NOMO-1 (cell line): ENCODE measurements at regions not wholly inside any gene's neighbourhood (a gene's known extent, or its start where the extent isn't known, plus 50 kb on each side); places are given as distances from the start of the nearest gene placed in this dataset.

Experiments used
- DNase-seq, 2 experiments: peaks; one replicate each; lab custom pipeline; 2025; ENCODE audit not compliant: unreplicated experiment in 2 of 2; lab: John Stamatoyannopoulos, UW

DNA sequence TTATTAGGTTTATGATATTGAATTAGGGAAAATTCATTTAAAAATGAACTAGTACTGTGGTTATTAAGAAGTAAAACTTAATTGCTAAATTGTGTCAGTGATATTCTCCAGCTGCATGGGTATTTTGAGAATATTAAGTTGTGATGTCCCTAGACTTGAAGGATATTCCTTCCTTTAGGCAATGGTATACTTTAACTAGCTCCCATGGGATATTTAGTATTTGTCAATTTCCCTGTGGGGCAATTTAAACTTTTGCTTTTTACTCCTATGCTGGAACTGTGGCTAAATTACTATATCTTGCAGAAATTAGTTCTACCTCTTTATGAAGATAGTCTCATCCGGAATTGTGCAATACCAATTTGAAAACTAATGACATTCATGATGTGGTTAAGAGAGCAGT, 151.6 kb upstream of the CSNK1A1L start:
- no peak for DNase-seq

DNA sequence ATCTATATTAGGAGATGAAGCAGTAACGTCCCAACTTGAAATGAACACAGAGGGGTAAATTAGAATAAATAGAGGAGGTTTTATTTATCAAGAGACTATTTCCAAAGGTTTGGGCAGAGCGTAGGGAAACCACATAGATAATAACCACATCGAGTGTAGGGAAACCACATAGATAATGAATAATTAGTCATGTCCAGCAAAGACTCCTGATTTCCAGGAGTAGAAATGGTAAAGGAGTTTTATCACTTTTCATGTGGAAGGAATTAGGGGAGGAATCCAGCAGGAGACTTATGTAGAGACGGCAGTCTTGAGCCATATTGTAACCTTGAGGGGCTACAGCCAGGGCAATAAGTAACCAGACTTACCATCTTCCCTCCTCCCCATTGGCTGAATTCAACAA, 136.3 kb upstream of the CSNK1A1L start:
- no peak for DNase-seq

DNA sequence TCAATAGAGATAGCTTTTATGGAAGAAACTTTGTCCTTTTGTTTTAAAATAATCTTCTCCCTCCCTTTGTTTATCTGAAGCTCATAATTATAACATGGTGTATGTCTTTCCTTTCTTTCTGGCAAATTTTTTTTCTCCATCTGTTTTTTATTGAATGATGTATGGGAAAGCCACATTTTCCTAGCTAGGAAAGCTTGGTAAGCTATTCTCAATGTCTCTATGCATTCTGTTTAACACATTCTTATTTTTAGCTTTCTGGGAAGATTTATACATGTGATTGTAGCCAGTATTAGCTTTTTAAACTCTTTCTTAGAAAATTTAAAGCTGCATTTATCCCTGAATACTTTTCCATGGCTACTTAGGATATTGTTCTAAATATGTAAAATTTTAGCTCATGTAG, 124.9 kb upstream of the CSNK1A1L start:
- no peak for DNase-seq

DNA sequence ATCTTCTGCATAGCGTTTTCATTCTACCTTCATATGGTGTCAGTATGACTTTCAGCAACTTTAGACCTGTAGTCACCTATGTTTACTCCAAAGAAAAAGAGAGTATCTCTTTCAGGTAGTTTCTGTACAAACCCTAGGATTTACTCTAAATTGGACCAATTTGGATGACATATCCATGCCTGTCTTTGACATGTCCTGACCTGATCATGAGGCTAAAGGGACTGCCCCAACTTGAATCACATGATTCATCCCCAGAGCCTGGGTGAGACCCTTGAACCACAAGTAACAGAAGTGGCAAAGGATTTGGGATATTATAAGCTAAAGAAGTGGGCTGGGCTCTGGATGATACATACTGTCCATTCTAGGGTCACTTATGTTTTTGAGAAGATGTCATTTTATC, 124.5 kb upstream of the CSNK1A1L start:
- no peak for DNase-seq

DNA sequence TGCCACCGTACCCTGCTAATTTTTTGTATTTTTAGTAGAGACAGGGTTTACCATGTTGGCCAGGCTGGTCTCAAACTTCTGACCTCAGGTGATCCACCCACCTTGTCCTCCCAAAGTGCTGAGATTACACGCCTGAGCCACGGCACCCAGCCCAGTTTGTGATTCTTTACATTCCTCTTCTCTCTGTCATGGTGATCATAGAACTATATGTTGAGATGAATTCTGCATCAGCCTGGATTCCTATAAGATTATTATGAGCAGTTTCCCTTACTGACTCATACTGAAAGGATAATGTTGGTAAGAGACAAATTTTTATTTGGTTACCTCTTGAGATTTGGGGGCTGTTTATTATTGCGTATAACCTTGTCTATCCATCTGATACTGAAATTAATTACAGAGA, 121.5 kb upstream of the CSNK1A1L start:
- no peak for DNase-seq

DNA sequence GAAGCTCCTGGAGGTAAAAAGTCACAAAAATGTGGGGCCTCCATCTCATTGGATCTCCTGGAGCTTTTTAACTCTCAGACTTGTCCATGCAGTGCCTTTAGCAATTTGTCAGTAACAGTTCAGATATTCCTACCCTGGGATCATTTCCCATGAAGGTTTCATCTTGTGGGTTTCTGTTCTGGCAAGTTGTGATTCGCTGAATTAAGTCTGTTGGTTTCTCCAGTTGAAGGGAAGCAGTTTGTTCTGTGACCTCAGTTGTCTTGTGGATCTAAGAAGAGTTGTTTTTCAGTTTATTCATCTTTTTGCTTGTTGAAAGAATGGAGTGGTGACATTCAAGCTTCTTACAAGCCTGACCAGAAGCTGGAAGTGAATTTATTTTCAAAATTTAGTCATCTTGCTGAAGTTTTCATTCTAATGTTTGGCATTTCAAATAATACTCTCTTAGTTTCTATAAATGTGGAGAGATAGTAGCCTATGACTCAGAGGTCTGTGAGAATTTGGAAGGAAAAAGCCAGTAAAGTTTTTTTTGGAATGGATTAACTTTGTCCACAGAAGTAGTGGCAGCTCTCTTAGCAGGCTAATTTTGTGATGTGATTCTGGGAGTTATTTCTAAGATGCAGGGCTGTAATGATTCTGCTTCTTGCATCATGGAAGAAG, 120.1 kb upstream of the CSNK1A1L start:
- DNase-seq = no peak

DNA sequence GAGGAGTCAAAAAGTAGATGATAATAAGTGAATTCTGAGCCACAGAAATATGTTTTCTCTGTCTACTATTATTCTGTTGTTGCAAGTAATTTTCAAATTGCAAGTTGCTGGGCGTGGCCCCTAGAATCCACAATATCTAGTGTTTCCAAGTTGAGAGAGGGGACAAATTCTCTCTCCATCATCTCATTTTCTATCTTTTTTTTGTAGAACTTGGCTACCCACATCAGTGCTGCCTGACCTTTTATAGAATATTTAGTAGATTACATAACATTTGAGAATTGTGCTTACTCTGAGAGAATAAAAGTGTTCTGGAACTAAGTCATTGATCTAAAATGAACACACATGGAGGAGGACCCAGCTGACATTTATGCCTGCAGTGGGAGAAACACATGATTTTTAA, 110.9 kb upstream of the CSNK1A1L start:
- DNase-seq = no peak

DNA sequence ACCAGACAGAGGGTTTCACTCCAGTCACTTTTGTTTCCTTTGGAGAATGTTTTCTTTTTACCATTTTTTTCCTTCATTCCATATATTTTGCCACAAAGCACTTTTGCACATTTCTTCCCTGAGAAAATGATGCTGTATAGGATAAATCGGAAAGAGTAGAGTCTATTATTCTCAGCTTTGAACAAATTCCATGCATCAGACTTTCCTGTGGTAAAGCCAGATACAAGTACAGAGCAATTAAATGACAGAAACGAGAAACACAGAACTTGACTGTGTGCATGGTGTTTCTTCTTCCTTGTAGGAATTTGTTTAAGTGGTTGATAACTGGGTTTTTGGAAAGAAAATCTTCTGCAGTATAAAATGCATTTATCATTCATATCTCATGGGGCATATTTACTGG, 107.4 kb upstream of the CSNK1A1L start:
- no peak for DNase-seq

DNA sequence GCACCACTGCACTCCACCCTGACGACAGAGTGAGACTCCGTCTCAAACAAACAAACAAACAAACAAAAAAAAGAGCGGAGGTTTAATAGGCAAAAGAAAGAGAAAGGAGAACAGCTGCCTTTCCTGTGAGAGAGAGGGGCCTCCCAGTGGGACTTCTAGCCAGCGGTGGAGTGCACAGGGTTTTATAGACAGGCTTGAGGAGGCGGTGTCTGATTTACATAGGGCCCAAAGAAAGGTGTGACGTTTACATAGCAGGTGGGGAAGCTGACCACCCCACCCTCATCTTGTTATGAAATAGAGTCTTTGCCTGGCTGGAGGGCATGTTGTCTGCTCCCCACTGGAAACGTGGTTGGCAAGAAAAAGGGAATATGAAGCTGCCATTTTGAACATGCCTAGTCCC, 106.0 kb upstream of the CSNK1A1L start:
- DNase-seq = no peak

DNA sequence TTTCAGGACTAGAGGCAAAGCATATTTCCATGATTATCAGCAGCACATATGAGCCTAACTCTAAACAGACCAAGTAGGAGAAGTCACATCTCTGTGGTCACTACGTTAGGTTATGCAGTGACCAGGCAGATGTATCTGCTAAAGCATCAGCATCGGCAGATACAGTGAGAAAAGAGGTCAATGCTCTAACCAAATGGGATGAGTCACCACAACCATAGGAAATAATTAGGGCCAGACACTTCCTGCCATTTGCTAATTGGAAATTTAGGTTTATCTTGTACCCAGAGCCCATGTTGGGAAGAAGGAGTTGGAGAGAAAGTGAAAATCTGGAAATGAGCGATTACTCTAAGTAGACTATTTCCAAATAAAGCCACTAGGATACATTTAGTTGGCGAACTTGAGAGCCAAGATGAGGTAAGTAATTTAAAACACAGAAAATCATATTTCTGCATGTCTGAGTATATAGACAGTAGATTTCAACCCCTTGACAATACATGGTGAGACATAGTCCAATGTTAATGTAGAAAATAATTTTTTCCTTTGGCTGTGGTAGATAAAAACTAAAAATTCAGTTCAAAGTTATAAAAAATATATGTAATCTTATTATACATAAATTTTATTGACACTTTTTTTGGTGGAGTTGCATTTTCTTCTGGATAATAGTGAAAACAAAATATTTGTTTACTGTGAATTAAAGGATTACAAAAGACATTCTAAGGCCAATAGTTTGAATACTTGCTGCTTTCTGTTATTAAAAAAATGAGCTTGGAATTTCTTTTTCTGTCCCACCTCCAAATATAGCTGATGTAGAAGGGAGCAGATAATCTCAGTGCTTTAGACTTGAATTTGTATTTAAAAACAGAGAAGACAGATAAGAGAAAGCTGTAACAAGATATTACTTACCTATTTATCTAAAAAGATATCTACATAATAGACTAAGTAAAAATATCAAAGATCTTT, 104.4 kb upstream of the CSNK1A1L start:
- DNase-seq = no peak

DNA sequence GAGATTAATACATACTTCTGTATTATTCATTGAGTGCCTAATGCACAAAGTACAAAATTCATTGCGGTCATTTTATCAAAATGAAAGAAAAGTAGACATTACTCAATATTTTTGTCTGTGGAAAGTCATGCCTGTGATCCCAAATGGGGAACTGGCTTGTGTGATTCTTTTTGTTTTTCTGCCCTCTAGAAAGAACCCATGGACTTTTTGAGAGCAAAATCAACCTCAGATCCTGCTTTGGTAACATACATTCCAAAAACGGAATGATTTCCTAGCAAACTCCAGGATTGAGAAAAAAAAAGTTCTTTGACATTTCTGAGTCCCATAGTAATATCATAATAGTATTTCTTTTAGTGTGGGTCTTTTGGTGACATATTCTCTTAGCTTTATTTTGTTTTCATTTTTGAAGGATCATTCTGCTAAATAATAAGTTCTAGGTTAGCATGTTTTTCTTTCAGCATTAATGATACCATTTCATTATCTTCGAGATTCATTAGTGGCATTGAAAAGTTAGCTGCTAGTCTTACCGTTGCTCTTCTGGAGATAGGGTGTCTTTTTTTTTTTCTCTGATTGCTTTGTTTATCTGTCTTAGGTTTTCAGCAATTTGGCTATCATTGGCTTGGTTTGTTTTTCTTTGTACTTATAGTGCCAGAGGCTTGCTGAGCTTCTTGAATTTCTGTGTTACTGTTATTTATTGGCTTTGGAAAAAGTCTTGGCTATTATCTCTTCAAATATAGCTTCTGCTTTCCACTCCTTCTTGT, 102.4 kb upstream of the CSNK1A1L start:
- DNase-seq = no peak

DNA sequence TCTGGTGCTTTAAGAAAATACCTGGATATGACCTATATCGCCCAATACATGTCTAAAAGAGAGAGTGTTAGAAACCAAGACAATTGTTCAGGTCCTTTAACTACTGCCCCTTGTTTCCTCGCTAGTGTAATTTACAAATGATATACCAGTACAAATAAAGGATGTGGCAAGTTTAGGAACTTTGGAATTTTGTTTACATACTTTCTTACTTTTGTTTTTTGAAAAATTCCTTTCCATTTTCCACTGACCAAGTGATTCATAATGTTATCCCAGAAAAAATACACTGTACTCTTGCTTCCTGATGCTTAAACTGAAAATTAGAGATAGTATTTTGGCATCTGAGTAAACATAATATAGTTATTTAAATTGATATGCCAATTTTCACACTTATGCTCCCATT, 96.8 kb upstream of the CSNK1A1L start:
- no peak for DNase-seq

DNA sequence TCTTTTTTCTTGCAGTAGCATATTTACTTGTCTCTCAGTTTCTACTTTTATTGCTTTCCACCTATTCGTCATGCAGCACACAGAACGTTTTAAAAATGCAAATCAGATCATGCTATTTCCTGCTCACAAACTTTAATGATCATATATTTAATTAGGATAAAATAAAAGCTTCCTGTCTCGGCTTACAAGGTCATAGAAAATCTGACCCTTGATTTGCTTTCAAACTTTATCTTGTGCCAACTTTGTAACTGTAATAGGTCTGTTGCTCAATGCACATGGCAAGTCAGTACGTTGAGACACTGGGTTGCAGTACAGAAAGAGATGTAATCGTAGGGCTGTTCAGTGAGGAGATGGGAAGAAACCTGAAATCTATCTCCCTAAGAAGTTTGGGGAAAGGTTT, 95.6 kb upstream of the CSNK1A1L start:
- no peak for DNase-seq

DNA sequence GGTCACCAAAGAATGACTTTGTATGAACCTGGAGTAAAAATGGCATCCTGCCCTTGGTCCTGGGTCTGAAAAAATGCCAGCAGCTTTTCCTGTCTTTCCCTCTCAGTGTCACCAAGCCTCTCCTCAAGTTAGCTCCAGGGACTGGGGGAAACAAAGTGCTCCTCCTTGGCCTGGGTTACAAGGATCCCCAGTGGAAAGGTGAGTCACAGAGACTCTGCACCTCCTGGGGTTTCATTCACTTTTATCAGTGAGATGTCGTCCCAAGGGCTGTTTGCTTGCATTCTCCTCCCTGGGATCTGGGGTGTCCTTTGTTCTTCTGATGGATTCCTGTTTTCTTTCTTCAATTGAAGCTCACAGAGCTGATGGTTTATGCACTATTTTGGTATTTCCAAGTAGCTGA, 93.2 kb upstream of the CSNK1A1L start:
- DNase-seq = no peak

DNA sequence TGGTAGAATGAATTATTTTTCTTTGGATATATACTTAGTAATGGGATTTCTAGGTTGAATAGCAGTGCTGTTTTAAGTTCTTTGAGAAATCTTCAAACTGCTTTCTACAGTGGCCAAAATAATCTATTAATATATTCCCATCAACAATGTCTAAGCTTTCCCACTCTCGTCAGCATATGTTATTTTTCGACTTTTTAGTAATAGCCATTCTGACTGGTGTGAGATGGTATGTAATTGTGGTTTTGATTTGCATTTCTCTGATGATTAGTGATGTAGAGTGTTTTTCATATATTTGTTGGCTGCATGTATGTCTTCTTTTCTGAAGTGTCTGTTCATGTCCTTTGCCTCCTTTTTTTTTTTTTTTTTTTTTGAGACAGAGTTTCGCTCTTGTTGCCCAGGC, 90.2 kb upstream of the CSNK1A1L start:
- DNase-seq = no peak

DNA sequence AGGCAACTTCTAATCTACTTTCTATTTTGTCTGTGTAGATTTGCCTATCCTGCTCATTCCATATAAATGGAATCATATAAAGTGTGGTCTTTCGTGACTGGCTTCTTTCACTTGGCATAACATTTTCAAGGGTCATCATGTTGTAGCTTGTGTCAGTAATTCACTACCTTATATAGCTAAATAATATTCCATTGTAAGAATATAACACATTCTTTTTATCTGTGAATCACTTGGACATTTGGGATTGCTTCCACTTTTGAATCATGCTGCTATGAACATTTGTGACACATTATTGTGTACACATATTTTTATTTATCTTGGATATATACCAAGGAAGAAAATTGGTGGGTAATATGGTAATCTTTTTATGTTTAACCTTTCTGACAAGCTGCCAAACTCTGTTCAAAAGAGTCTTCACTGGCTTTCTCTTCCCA, 89.0 kb upstream of the CSNK1A1L start:
- no peak for DNase-seq

DNA sequence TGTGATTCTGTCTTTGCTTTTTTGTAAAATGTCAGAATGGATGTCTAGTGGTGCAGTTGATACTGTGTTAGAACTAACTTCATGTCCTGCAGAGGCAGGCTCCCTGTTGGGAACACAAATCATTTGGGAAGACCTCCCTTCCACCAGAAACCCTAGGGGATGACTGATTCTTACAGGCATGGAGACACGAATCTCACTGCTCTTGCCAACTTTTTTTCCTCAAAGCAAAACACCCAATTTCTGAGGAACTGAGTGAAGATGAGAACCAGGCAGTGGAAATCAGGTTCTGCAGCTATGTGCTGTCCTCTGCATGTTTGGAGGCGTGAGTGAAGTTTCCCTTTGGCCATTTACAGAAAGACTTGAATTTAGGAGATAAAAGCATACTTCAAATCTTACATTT, 87.5 kb upstream of the CSNK1A1L start:
- DNase-seq = no peak

DNA sequence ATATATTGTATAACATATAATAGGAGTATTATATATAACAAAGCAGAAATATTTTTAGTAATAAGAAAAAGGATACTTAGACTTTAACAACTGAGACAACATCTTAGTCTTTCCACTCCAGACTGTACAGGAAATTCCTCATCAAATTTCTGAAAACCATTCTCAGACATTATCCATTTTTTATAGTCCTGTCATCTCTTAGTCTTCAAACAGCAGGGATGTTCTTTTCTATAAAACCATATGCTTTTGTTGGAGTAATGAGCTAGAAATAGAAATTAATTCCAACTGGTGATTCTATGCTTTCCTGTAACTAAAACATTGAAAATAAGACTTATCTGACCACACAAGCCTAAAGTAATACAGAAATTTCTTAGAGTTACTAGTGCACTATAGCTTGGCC, 82.2 kb upstream of the CSNK1A1L start:
- DNase-seq = no peak

DNA sequence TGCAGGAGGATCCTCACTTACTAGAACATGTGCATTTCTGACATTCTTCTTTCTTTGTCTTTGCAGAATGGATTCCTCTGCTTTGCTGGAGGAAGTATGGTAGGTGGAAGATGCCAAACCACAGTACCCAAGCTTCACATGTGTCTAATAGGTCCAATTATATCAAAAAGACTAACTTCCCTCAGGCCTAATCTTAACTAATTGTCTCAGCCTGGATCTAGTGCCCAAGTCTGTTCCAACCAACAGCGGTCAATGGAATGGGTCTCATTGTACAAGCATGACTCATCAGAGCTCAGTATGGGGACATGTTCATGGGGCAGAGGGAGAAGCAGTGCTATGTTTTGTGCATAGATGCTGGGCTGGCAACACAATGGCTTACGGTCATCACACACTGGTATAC, 81.6 kb upstream of the CSNK1A1L start:
- no peak for DNase-seq

DNA sequence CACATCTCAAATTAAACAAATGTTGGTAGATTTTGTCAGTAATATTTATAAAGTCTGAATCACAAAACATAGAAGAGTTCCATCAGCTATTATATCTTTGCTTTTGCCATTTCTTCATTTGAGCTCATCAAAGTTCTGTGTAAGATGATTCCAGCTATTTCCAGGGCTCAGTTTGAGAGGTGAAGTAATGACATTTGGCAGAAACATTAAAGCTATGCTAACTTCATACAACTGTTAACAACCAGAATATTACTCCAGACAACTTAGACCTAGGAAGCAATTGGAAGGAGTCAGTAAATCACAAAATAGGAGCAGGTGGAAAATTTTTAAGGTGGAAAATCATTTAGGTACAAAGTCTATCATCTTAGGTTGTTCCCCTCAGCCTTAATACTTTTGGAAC, 76.2 kb upstream of the CSNK1A1L start:
- DNase-seq = no peak

DNA sequence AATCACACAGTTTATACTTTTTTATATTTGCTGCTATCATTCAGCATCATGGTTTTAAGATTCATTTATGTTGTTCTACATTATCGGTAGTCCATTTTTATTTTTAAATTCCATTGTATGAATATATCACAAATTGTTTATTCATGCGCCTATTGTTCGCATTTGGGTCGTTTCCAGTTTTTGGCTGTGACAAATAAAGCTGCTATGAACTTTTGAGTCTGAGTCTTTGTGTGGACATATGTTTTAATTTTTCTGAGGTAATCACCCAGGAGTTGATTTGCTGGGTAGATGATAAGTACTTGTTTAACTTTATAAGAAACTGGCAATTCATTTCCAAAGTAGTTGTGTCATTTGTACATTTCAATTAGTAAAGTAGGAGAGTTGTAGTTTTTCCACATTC, 74.2 kb upstream of the CSNK1A1L start:
- DNase-seq = no peak

DNA sequence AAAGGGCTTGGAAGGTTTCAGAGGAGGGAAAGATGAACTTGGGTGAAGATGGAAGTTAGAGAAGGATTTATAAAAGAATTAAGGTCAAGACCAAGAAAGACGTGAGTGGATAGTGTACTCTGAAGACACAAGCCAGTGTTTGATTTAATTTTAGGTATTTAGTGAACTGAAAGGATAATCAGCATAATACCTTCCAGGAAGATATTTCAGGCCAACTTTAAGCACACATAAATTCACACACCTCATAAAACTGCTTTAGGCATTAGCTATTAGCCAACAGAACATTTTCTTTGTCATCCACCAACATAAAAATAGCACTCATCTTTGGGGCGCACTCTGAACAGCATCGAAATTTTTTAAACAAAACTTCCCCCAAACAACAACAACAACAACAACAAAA, 71.7 kb upstream of the CSNK1A1L start:
- DNase-seq = no peak
